ENCODE measurements at regions not wholly inside any gene's neighbourhood (a gene's known extent, or its start where the extent isn't known, plus 50 kb on each side); places are given as distances from the start of the nearest gene placed in this dataset.

DNA sequence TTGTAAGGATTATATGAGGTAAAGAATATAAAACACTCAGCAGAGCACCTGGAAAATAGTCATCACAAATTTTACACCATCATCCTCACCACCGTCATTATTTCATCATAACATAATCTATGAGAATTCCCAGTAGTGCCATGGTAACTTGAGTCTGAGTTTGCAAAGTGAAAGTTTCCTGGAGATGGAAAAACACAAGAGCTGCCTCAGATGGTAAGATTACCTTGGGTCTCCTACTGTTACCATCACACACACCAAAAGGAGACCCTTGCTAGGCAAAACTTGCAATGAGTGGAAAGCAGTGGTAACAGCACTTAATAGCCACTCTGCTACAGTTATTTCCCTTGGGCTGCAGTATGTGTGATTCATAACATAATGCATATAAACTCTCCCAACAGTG lies 589.8 kb downstream of the RNF144B start:
- Mint-ChIP-seq H3K36me3 (no peaks in the 10 kb centered on the region), H3K27me3 (no peaks in the 10 kb centered on the region), H3K9me3 (peaks cover 3% of the 10 kb centered on the region), H3K27ac (no peak overlapping the region), H3K4me1 (no peaks in the 10 kb centered on the region), H3K4me3 (no peak overlapping the region)
- ATAC-seq: no peak

GRCh38 chr6:18978337-18979128 lies 591.4 kb downstream of the RNF144B start:
- Mint-ChIP-seq H3K9me3 (peaks cover 6% of the 10 kb centered on the region), H3K36me3 (no peaks in the 10 kb centered on the region), H3K27ac (no peak overlapping the region), H3K27me3 (no peaks in the 10 kb centered on the region), H3K4me3 (no peak overlapping the region), H3K4me1 (no peaks in the 10 kb centered on the region)
- no peak for ATAC-seq

GRCh38 chr6:18985061-18985460 lies 597.9 kb downstream of the RNF144B start:
- H3K4me1 Mint-ChIP-seq: no peaks in the 10 kb centered on the region
- H3K9me3 Mint-ChIP-seq: peaks cover 8% of the 10 kb centered on the region
- H3K4me3 Mint-ChIP-seq: no peak overlapping the region
- no peaks in the 10 kb centered on the region for H3K27me3 Mint-ChIP-seq
- H3K36me3 Mint-ChIP-seq: no peaks in the 10 kb centered on the region
- no peak for ATAC-seq
- no peak overlapping the region for H3K27ac Mint-ChIP-seq

- H3K9me3 Mint-ChIP-seq: peaks cover 10% of the 10 kb centered on the region
Observed at GRCh38 chr6:18985996-18986395, 598.8 kb downstream of the RNF144B start.

DNA sequence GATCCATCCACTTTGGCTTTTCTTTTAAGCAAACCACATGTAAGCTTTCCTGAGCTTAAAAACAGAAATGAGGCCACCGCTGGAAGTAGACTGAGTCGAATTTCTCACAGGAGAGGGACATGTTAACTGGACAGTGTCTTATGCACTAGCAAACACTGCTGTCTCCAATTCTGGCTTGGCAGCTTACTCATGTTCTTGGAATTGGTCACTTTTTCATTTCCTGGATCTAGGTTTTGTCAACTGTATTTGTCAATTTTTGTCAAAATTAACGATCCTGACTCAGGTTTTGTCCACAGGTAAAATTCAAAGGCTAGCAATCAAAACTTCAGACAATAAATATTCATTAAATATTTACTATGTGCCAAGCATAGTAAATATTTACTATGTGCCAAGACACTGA lies 601.5 kb downstream of the RNF144B start:
- H3K36me3 Mint-ChIP-seq: no peaks in the 10 kb centered on the region
- no peak overlapping the region for H3K27ac Mint-ChIP-seq
- no peaks in the 10 kb centered on the region for H3K4me1 Mint-ChIP-seq
- peaks cover 6% of the 10 kb centered on the region for H3K9me3 Mint-ChIP-seq
- no peaks in the 10 kb centered on the region for H3K27me3 Mint-ChIP-seq
- H3K4me3 Mint-ChIP-seq: no peak overlapping the region
- ATAC-seq: no peak

More at GRCh38 chr6:18985996-18986395, 598.8 kb downstream of the RNF144B start:
- ATAC-seq: no peak
- Mint-ChIP-seq H3K27ac (no peak overlapping the region), H3K36me3 (no peaks in the 10 kb centered on the region), H3K27me3 (no peaks in the 10 kb centered on the region), H3K4me1 (no peaks in the 10 kb centered on the region), H3K4me3 (no peak overlapping the region)

DNA sequence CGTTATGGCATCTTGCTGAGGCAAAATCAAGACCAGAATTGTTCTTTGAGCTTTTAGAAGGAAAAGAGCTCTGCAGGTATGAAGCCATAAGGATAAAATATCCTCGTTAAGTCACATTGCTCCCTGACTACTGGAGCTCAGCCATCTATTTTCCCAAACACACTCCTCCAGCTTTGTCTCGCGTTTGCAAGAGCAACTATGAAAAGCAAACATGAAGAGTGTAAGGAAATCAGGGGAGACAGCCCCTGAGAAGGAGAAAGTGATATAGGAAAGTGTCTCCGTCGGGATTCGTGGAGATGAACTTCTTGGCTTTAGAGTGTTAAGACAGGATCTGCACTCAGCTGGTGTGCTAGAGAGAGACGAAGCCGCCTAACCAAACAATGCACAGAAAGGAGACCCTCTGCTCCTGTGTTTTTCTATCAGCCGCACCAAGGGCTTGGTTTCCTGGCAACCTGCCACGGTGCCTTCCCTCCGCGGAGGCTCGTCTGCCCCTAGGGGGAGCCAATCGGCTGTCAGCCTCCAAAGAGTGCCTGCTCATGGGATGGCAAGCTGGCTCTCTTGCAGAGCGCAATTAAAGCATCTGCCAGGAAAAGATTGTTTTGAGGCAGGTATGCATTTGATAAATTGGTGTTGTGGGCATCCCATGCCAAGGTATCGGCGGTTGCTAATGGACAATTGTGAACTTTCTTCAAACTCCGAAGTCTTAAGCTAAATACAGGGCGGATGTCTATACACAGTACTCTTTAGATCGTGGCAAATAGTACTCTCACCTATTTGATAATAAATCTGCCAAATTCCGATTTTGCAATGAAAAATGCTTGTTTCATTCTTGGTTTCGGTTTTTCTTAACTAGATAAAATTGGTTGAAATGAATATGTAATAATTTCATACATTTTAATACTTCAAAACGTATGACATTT lies 603.2 kb downstream of the RNF144B start:
- no peak overlapping the region for H3K27ac Mint-ChIP-seq
- no peaks in the 10 kb centered on the region for H3K27me3 Mint-ChIP-seq
- no peaks in the 10 kb centered on the region for H3K4me1 Mint-ChIP-seq
- ATAC-seq: no peak
- no peak overlapping the region for H3K4me3 Mint-ChIP-seq
- no peaks in the 10 kb centered on the region for H3K36me3 Mint-ChIP-seq
- peaks cover 6% of the 10 kb centered on the region for H3K9me3 Mint-ChIP-seq

DNA sequence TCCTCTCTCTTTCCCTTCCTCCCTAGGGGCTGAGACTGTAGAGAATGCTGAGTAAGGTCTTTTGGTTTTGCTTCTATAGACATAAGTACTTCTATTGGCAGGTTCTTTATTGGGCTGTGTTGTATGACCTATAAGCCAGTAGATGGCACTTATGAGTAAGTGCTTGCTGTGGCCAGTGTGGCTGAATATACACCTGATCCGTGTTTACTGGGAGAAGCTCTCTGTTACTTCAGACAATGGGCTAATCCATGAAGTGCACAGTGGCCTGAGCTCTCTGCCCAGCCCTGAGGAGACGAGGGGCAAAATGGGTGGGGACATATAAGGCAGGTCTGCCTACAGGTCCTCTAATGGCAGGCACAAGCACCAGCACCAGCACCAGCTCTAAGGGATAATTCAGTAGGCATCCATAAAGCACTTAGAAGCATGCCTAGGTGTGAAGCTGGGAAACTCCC lies 610.3 kb downstream of the RNF144B start:
- no peak overlapping the region for H3K4me3 Mint-ChIP-seq
- no peak for ATAC-seq
- H3K27me3 Mint-ChIP-seq: no peaks in the 10 kb centered on the region
- H3K9me3 Mint-ChIP-seq: peaks cover 14% of the 10 kb centered on the region
- H3K4me1 Mint-ChIP-seq: no peaks in the 10 kb centered on the region
- no peak overlapping the region for H3K27ac Mint-ChIP-seq
- no peaks in the 10 kb centered on the region for H3K36me3 Mint-ChIP-seq

- Mint-ChIP-seq H3K4me3 (no peak overlapping the region), H3K27me3 (no peaks in the 10 kb centered on the region), H3K36me3 (no peaks in the 10 kb centered on the region), H3K4me1 (no peaks in the 10 kb centered on the region), H3K9me3 (peaks cover 7% of the 10 kb centered on the region), H3K27ac (no peak overlapping the region)
- ATAC-seq: no peak
Observed at GRCh38 chr6:19002976-19003560, 615.9 kb downstream of the RNF144B start.

DNA sequence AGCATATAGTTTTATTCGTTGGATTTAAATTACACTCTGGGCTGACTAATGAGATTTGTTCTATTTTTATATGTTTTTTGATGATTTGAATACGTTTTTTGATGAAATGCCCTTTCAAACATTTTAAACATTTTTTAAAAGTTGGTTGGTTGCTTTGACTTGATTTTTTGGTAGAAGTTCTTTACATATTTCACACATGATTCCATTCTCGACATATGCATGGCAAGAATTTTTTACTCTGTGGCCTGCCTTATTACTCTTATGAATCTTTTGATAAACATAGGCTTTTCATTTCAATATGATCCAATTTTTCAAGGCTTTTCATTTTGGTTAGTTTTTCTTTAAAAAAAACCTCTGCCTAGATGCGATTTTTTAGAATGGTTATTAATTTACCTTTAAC lies 617.0 kb downstream of the RNF144B start:
- no peaks in the 10 kb centered on the region for H3K4me1 Mint-ChIP-seq
- H3K27me3 Mint-ChIP-seq: no peaks in the 10 kb centered on the region
- peaks cover 4% of the 10 kb centered on the region for H3K9me3 Mint-ChIP-seq
- H3K36me3 Mint-ChIP-seq: no peaks in the 10 kb centered on the region
- no peak overlapping the region for H3K4me3 Mint-ChIP-seq
- no peak overlapping the region for H3K27ac Mint-ChIP-seq
- no peak for ATAC-seq

- no peak for ATAC-seq
- H3K27me3 Mint-ChIP-seq: no peaks in the 10 kb centered on the region
- H3K4me3 Mint-ChIP-seq: no peak overlapping the region
- no peaks in the 10 kb centered on the region for H3K9me3 Mint-ChIP-seq
- H3K27ac Mint-ChIP-seq: no peak overlapping the region
- H3K4me1 Mint-ChIP-seq: no peaks in the 10 kb centered on the region
- H3K36me3 Mint-ChIP-seq: no peaks in the 10 kb centered on the region
Observed at GRCh38 chr6:19009769-19010168, 622.6 kb downstream of the RNF144B start.

- Mint-ChIP-seq H3K27me3 (no peaks in the 10 kb centered on the region), H3K9me3 (peaks cover 4% of the 10 kb centered on the region), H3K27ac (no peak overlapping the region), H3K4me1 (no peaks in the 10 kb centered on the region), H3K4me3 (no peak overlapping the region), H3K36me3 (no peaks in the 10 kb centered on the region)
- ATAC-seq: no peak
Observed at GRCh38 chr6:19013026-19013705, 626.0 kb downstream of the RNF144B start.

- Mint-ChIP-seq H3K9me3 (peaks cover 7% of the 10 kb centered on the region), H3K4me3 (no peak overlapping the region), H3K36me3 (no peaks in the 10 kb centered on the region), H3K4me1 (no peaks in the 10 kb centered on the region), H3K27ac (no peak overlapping the region), H3K27me3 (no peaks in the 10 kb centered on the region)
- no peak for ATAC-seq
Observed at GRCh38 chr6:19024737-19025136, 637.6 kb downstream of the RNF144B start.

DNA sequence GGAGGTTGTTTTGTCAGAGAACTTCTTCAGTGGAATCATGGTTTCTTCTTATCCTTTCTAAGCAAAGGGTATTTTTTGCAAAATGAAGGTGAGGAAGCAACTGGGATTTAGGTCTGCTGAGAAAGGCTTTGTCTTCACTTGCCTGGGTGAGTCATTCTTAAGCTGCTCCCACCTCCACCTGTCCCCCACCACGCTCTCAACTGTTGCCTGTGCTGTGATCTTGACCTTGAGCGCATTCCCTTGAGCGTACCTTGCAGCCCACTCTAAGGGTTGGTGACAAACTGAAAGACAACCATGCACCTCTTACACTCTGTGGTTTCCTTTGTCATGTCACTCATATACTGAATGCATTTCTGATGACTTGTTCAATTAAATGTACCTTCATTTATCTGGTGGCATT lies 641.1 kb downstream of the RNF144B start:
- no peaks in the 10 kb centered on the region for H3K4me1 Mint-ChIP-seq

GRCh38 chr6:19032591-19033295 lies 645.6 kb downstream of the RNF144B start:
- ATAC-seq: no peak
- Mint-ChIP-seq H3K4me1 (no peaks in the 10 kb centered on the region), H3K4me3 (no peak overlapping the region), H3K27ac (no peak overlapping the region), H3K36me3 (no peaks in the 10 kb centered on the region), H3K9me3 (peaks cover 4% of the 10 kb centered on the region), H3K27me3 (no peaks in the 10 kb centered on the region)

More for the DNA sequence above, 641.1 kb downstream of the RNF144B start:
- H3K27ac Mint-ChIP-seq: no peak overlapping the region
- H3K4me3 Mint-ChIP-seq: no peak overlapping the region
- H3K27me3 Mint-ChIP-seq: no peaks in the 10 kb centered on the region
- peaks cover 11% of the 10 kb centered on the region for H3K9me3 Mint-ChIP-seq
- ATAC-seq: no peak
- H3K36me3 Mint-ChIP-seq: no peaks in the 10 kb centered on the region

Data from stimulated activated memory B cell treated with anti-CD40 and anti-IgM and Interleukin-4, amounts not matched to agents 10 μg/mL and 1 μg/mL and 100 μg/mL, for 72 hours (primary cell).